HepG2 (cell line): ENCODE measurements at regions not wholly inside any gene's neighbourhood (a gene's known extent, or its start where the extent isn't known, plus 50 kb on each side); places are given as distances from the start of the nearest gene placed in this dataset.

Experiments
- ATAC-seq: fragments of 200-7000 bp; cut with Tn5 transposase; 3 replicates; pipeline ENCODE4 v1.9.1; 2020; ENCODE audit warnings: mild to moderate bottlenecking, moderate library complexity
- BruUV-seq: library from RNA; stranded (reverse); fragments of 400-500 nt; replicated peaks from 2 replicates; lab custom pipeline; 2021; lab: Mats Ljungman, UMichigan
- CTCF ChIA-PET: fragments of 300-600 bp; formaldehyde crosslinking; extraction: SDS; loops from one replicate; lab custom pipeline; 2021; ENCODE audit warnings: low total read pairs, inconsistent platforms, low intra/inter-chr PET ratio; lab: Yijun Ruan, JAX
- POLR2A ChIA-PET: fragments of 350-600 bp; sonication (Branson Sonifier 250); formaldehyde crosslinking; loops from one replicate; lab custom pipeline; 2020; ENCODE audit warnings: antibody characterized with exemption, inconsistent platforms; lab: Yijun Ruan, JAX
- DNase-seq: peaks from one replicate; pipeline ENCODE4 v3.0.0-alpha.2; 2015; ENCODE audit warnings: low spot score
- FAIRE-seq: peaks from 3 replicates; lab custom pipeline; 2011; peaks lifted over from hg19 to GRCh38; lab: Jason Lieb, UNC
- H2AFZ ChIP-seq: one replicate; pipeline ENCODE4 v1.6.1; 2011; ENCODE audit warnings: low read length, inconsistent platforms
- H3K27ac ChIP-seq: fragments of 300-600 bp; 3 replicates; pipeline ENCODE4 v1.8.0; 2011; ENCODE audit warnings: mixed run types, mild to moderate bottlenecking, mixed read lengths, low read length, inconsistent platforms; ENCODE audit not compliant: insufficient read depth; ENCODE audit errors: extremely low read length
- H3K27me3 ChIP-seq, 2 experiments: fragments of 200-600 bp in 1 of 2; 2 replicates in 1 of 2; 3 replicates in 1 of 2; pipeline versions ENCODE4 v1.6.0 to v1.8.0; 2011; ENCODE audit warnings: low read length in 2 of 2, mild to moderate bottlenecking in 2 of 2, moderate library complexity in 2 of 2, inconsistent platforms in 1 of 2; ENCODE audit not compliant: insufficient read depth in 2 of 2, control insufficient read depth in 1 of 2
- H3K36me3 ChIP-seq, 2 experiments: fragments of 200-600 bp in 1 of 2; replicated peaks in 1 of 2; 2 replicates in 1 of 2; 3 replicates in 1 of 2; pipeline versions ENCODE4 v1.5.1 to v1.8.0; 2011; ENCODE audit warnings: low read length in 2 of 2, inconsistent platforms in 1 of 2; ENCODE audit not compliant: insufficient read depth in 2 of 2, control insufficient read depth in 1 of 2
- H3K4me1 ChIP-seq: 2 replicates; pipeline ENCODE4 v1.5.1; 2012; ENCODE audit warnings: low read length, inconsistent platforms; ENCODE audit not compliant: insufficient read depth
- H3K4me2 ChIP-seq: 2 replicates; pipeline ENCODE4 v1.6.0; 2011; ENCODE audit warnings: low read depth, low read length, inconsistent platforms
- H3K4me3 ChIP-seq, 3 experiments: fragments of 200-600 bp in 1 of 3; sonication (generic), shearing (Covaris generic) in 1 of 3; replicated peaks in 1 of 3; 2 replicates each; pipeline ENCODE4 v1.5.1; 2011 to 2016; ENCODE audit warnings: low read length in 3 of 3, inconsistent platforms in 2 of 3, low read depth in 2 of 3, mild to moderate bottlenecking in 2 of 3, control low read depth in 1 of 3, mixed read lengths in 1 of 3; ENCODE audit not compliant: insufficient read depth in 1 of 3
- H3K79me2 ChIP-seq: one replicate; pipeline ENCODE4 v1.6.1; 2011; ENCODE audit warnings: low read length, inconsistent platforms; ENCODE audit not compliant: insufficient read depth
- H3K9ac ChIP-seq: 2 replicates; pipeline ENCODE4 v1.6.0; 2011; ENCODE audit warnings: mild to moderate bottlenecking, low read depth, low read length, inconsistent platforms; ENCODE audit not compliant: insufficient read depth
- H3K9me3 ChIP-seq: 2 replicates; pipeline ENCODE4 v1.5.1; 2012; ENCODE audit warnings: mild to moderate bottlenecking, low read length
- H4K20me1 ChIP-seq: 2 replicates; pipeline ENCODE4 v1.6.0; 2011; ENCODE audit warnings: inconsistent platforms, mild to moderate bottlenecking, low read length, moderate library complexity; ENCODE audit not compliant: insufficient read depth
- AKAP8 ChIP-seq: sonication (generic); formaldehyde crosslinking; IDR thresholded peaks from 2 replicates; pipeline ENCODE4 v1.5.1; 2020; ENCODE audit warnings: mild to moderate bottlenecking, missing genetic modification reagents
- EHMT2 ChIP-seq: fragments of 200-600 bp; sonication (generic); IDR thresholded peaks from 2 replicates; pipeline ENCODE4 v1.7.0; 2017; ENCODE audit warnings: antibody characterized with exemption, low read depth, low read length, borderline replicate concordance
- ELF1 ChIP-seq: sonication (generic); formaldehyde crosslinking; IDR thresholded peaks from 2 replicates; pipeline ENCODE4 v1.4.0; 2020; ENCODE audit warnings: missing genetic modification reagents
- GATAD2A ChIP-seq: IDR thresholded peaks from 2 replicates; pipeline ENCODE4 v1.6.1; 2016
- KDM4B ChIP-seq: sonication (generic); formaldehyde crosslinking; IDR thresholded peaks from 2 replicates; pipeline ENCODE4 v1.4.0; 2020; ENCODE audit warnings: missing genetic modification reagents
- MIER2 ChIP-seq: IDR thresholded peaks from 2 replicates; pipeline ENCODE4 v1.6.1; 2016; ENCODE audit warnings: missing biosample characterization, missing genetic modification reagents
- NCOR1 ChIP-seq: fragments of 200-600 bp; sonication (generic); IDR thresholded peaks from 2 replicates; pipeline ENCODE4 v1.7.0; 2017; ENCODE audit warnings: antibody characterized with exemption, low read length, borderline replicate concordance
- SIX4 ChIP-seq: sonication (generic); formaldehyde crosslinking; IDR thresholded peaks from 2 replicates; pipeline ENCODE4 v1.4.0; 2020; ENCODE audit warnings: missing genetic modification reagents
- TBL1XR1 ChIP-seq: fragments of 150-350 bp; IDR thresholded peaks from 2 replicates; pipeline ENCODE4 v1.6.1; 2014; ENCODE audit warnings: borderline replicate concordance, low read length; ENCODE audit not compliant: partially characterized antibody
- ZBED4 ChIP-seq: sonication (generic); formaldehyde crosslinking; IDR thresholded peaks from 2 replicates; pipeline ENCODE4 v1.4.0; 2020; ENCODE audit warnings: missing genetic modification reagents, borderline replicate concordance
- ZBTB1 ChIP-seq: sonication (generic); formaldehyde crosslinking; IDR thresholded peaks from 2 replicates; pipeline ENCODE4 v1.4.0; 2020; ENCODE audit warnings: missing genetic modification reagents, borderline replicate concordance
- ZNF432 ChIP-seq: sonication (generic); formaldehyde crosslinking; IDR thresholded peaks from 2 replicates; pipeline ENCODE4 v1.5.0; 2020; ENCODE audit warnings: missing genetic modification reagents, mild to moderate bottlenecking, borderline replicate concordance
- ZNF644 ChIP-seq: IDR thresholded peaks from 2 replicates; pipeline ENCODE4 v1.6.1; 2016; ENCODE audit warnings: low read depth
- ZNF766 ChIP-seq: sonication (generic); formaldehyde crosslinking; IDR thresholded peaks from 2 replicates; pipeline ENCODE4 v1.5.0; 2020; ENCODE audit warnings: missing genetic modification reagents, borderline replicate concordance
- ZNF780A ChIP-seq: sonication (generic); formaldehyde crosslinking; IDR thresholded peaks from 2 replicates; pipeline ENCODE4 v1.8.0; 2022; ENCODE audit warnings: mild to moderate bottlenecking, missing genetic modification reagents, moderate library complexity
- WGBS: methylation state at CpG from one replicate; pipeline ENCODE4 v1.1.6; 2017; ENCODE audit warnings: low lambda C conversion rate; 5-methylcytosine and 5-hydroxymethylcytosine counted together
- in situ Hi-C: cut with HindIII; loops from 2 replicates; pipeline ENCODE4 v1.10.0; 2017; ENCODE audit warnings: low pct_unique_long_range_greater_than_20kb; ENCODE audit not compliant: extremely low pct_ligation_motif_present
- intact Hi-C: fragments of 100-400 bp; cut with micrococcal nuclease; formaldehyde crosslinking; loops from one replicate; pipeline ENCODE4 v1.10.0; 2022; ENCODE audit not compliant: unreplicated experiment
- TF ChIP-seq, protein P1 (sequence below): sonication (generic); formaldehyde crosslinking; IDR thresholded peaks from 2 replicates; pipeline ENCODE4 v1.8.1; 2023; ENCODE audit warnings: mild to moderate bottlenecking, missing genetic modification reagents
- TF ChIP-seq, protein P2 (sequence below): sonication (generic); formaldehyde crosslinking; IDR thresholded peaks from 2 replicates; pipeline ENCODE4 v1.9.0; 2021; ENCODE audit warnings: missing genetic modification reagents, borderline replicate concordance

- TF ChIP-seq, protein P1, sequence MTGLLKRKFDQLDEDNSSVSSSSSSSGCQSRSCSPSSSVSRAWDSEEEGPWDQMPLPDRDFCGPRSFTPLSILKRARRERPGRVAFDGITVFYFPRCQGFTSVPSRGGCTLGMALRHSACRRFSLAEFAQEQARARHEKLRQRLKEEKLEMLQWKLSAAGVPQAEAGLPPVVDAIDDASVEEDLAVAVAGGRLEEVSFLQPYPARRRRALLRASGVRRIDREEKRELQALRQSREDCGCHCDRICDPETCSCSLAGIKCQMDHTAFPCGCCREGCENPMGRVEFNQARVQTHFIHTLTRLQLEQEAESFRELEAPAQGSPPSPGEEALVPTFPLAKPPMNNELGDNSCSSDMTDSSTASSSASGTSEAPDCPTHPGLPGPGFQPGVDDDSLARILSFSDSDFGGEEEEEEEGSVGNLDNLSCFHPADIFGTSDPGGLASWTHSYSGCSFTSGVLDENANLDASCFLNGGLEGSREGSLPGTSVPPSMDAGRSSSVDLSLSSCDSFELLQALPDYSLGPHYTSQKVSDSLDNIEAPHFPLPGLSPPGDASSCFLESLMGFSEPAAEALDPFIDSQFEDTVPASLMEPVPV (CRISPR knock-in tag) = no peak
Observed at GRCh38 chr11:10378362-10378761, 73.5 kb downstream of the ADM start (continued).

DNA sequence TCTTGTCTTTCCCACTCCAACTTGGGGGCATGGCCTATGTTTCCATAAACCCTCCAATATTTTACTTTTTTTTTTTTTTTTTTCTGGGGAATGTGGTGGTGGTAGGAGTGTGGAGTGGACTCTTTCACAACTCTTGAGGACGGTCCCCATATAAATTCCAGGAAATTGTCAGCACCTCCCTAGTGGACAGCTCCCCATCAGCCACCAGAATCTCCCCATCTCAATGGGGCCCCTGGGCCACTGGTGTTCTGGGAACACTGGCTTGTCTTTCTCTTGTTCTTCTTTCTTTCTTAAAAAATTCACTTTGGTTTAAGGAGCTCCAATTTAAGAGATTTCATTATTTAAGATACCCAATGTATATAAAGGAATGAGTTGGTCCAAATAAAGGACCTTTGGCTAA lies 74.1 kb downstream of the ADM start:
- Histone ChIP-seq H3K36me3 (no peaks in the 10 kb centered on the region), H3K4me3 (no peak overlapping the region), H3K27me3 (0 out of 5 replicates have a peak, but pooled peaks cover 0 to 2% of the 10 kb centered on the region in 2 experiments), H3K9me3 (no peaks in the 10 kb centered on the region), H3K9ac (no peak overlapping the region), H2AFZ (no peak overlapping the region), H3K4me2 (no peak overlapping the region), H4K20me1 (no peaks in the 10 kb centered on the region), H3K4me1 (no peaks in the 10 kb centered on the region), H3K79me2 (no peaks in the 10 kb centered on the region), H3K27ac (no peak overlapping the region)
- 20% methylated on average over 1 of the region's 1 CpG for WGBS
- ChIA-PET POLR2A (no interaction called here), CTCF (no interaction called here)
- BruUV-seq = no TSS peak
- intact Hi-C loops (no loop called here), in situ Hi-C loops (no loop called here)
- ATAC-seq = no peak
- no peak for FAIRE-seq
- no peak for DNase-seq
- no peak for TF ChIP-seq GATAD2A (CRISPR knock-in tag)
- TF ChIP-seq, protein P2, sequence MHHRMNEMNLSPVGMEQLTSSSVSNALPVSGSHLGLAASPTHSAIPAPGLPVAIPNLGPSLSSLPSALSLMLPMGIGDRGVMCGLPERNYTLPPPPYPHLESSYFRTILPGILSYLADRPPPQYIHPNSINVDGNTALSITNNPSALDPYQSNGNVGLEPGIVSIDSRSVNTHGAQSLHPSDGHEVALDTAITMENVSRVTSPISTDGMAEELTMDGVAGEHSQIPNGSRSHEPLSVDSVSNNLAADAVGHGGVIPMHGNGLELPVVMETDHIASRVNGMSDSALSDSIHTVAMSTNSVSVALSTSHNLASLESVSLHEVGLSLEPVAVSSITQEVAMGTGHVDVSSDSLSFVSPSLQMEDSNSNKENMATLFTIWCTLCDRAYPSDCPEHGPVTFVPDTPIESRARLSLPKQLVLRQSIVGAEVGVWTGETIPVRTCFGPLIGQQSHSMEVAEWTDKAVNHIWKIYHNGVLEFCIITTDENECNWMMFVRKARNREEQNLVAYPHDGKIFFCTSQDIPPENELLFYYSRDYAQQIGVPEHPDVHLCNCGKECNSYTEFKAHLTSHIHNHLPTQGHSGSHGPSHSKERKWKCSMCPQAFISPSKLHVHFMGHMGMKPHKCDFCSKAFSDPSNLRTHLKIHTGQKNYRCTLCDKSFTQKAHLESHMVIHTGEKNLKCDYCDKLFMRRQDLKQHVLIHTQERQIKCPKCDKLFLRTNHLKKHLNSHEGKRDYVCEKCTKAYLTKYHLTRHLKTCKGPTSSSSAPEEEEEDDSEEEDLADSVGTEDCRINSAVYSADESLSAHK (CRISPR knock-in tag) = no peak
- no peak for TF ChIP-seq ZNF432 (CRISPR knock-in tag)
- TF ChIP-seq NCOR1 = no peak
- peak; percentile 96 for TF ChIP-seq MIER2 (CRISPR knock-in tag)
- no peak for TF ChIP-seq ELF1 (CRISPR knock-in tag)
- TF ChIP-seq ZBTB1 (CRISPR knock-in tag) = no peak
- no peak for TF ChIP-seq AKAP8
- TF ChIP-seq ZBED4 = peak; percentile 27; the same call in 1 of the 2 replicates
- TF ChIP-seq SIX4 (CRISPR knock-in tag) = no peak
- TF ChIP-seq ZNF780A (CRISPR knock-in tag) = no peak
- TF ChIP-seq ZNF766 (CRISPR knock-in tag) = no peak
- no peak for TF ChIP-seq TBL1XR1
- 0 out of 2 replicates have a peak, but pooled peaks have one; percentile 47 for TF ChIP-seq ZNF644 (CRISPR knock-in tag)
- TF ChIP-seq EHMT2 = peak; percentile 90; the same call in 1 of the 2 replicates
- TF ChIP-seq KDM4B (CRISPR knock-in tag) = no peak
